ENCODE measurements at regions not wholly inside any gene's neighbourhood (a gene's known extent, or its start where the extent isn't known, plus 50 kb on each side); places are given as distances from the start of the nearest gene placed in this dataset.

GRCh38 chr20:51106011-51106410, 83.1 kb upstream of the KCNG1 start:
- no TSS peak for BruUV-seq (replicated peaks)
- CTCF ChIA-PET = no interaction called here
- Histone ChIP-seq H2BK5ac (ENCODE audit: low read depth, low read length, poor library complexity, severe bottlenecking) (no peak overlapping the region), H3K4ac (ENCODE audit: low read depth, low read length) (no peak overlapping the region), H3K27ac (ENCODE audit: insufficient read depth, low read length) (no peak overlapping the region), H3K23ac (ENCODE audit: low read depth, low read length) (no peak overlapping the region), H2AK5ac (ENCODE audit: low read depth, low read length) (no peak overlapping the region), H3K18ac (ENCODE audit: low read depth, low read length) (no peak overlapping the region), H4K20me1 (ENCODE audit: insufficient read depth, low read length) (no peaks in the 10 kb centered on the region), H3K9me1 (ENCODE audit: insufficient read depth, low read length) (no peaks in the 10 kb centered on the region), H4K8ac (ENCODE audit: low read depth in 2 of 2, low read length in 2 of 2) (no peak overlapping the region), H2BK120ac (ENCODE audit: low read depth, low read length) (no peak overlapping the region), H2BK20ac (ENCODE audit: low read depth, low read length) (no peak overlapping the region), H3K4me3 (ENCODE audit: insufficient read depth, low read depth, low read length) (no peak overlapping the region), H3K4me1 (ENCODE audit: control insufficient read depth, insufficient read depth, low read length) (no peaks in the 10 kb centered on the region), H4K5ac (ENCODE audit: low read depth, low read length) (no peak overlapping the region), H4K91ac (ENCODE audit: insufficient read depth, low read depth, low read length) (no peak overlapping the region), H3K36me3 (ENCODE audit: control insufficient read depth, insufficient read depth, low read length) (no peaks in the 10 kb centered on the region), H3K79me1 (ENCODE audit: low read depth in 1 of 2, low read length in 2 of 2) (no peaks in the 10 kb centered on the region), H3K4me2 (ENCODE audit: low read depth, low read length) (no peak overlapping the region), H2BK15ac (ENCODE audit: low read depth, low read length) (no peak overlapping the region), H2AK9ac (replicated peaks; ENCODE audit: low read depth, low read length, poor library complexity) (no peak overlapping the region), H3K9ac (ENCODE audit: low read depth, low read length) (no peak overlapping the region), H3K14ac (replicated peaks; ENCODE audit: low read depth, low read length) (no peak overlapping the region), H3K27me3 (ENCODE audit: control insufficient read depth, insufficient read depth, low read length) (peaks cover 54% of the 10 kb centered on the region), H3K56ac (ENCODE audit: extremely low read depth, insufficient read depth, low read length) (no peak overlapping the region), H3K9me3 (ENCODE audit: control insufficient read depth, insufficient read depth, low read length) (peaks cover 4% of the 10 kb centered on the region; the same call in 1 of the 2 replicates), H2AFZ (replicated peaks; ENCODE audit: low read length, poor library complexity) (no peak overlapping the region)
- dilution Hi-C loops (cut with HindIII; ENCODE audit: low sequenced_read_pairs, unreplicated experiment) = no loop called here
- in situ Hi-C loops (cut with MboI; ENCODE audit: low sequenced_read_pairs) = no loop called here
- POLR2A ChIA-PET (ENCODE audit: unreplicated experiment) = no interaction called here
- DNase-seq = no peak
- no CpG with 5 or more reads among the region's 3 CpGs for WGBS, 2 experiments (ENCODE audit: extremely low coverage in 2 of 2, insufficient read length in 1 of 2)
- TF ChIP-seq RAD21 (IDR thresholded peaks at IDR 0.05; ENCODE audit: low read length) (no peak), SMC3 (IDR thresholded peaks at IDR 0.05; ENCODE audit: low read depth, low read length) (no peak), MXI1 (IDR thresholded peaks at IDR 0.05; ENCODE audit: borderline replicate concordance, low read depth, low read length) (no peak), MAFK (IDR thresholded peaks at IDR 0.05; ENCODE audit: low read depth, low read length) (no peak), MAZ (IDR thresholded peaks at IDR 0.05; ENCODE audit: borderline replicate concordance, low read depth, low read length) (no peak)
- no peak for ATAC-seq (ENCODE audit: low read depth)
- intact Hi-C loops (cut with micrococcal nuclease) = no loop called here

Data from IMR-90 (cell line).